ENCODE measurements at regions not wholly inside any gene's neighbourhood (a gene's known extent, or its start where the extent isn't known, plus 50 kb on each side); places are given as distances from the start of the nearest gene placed in this dataset.

GRCh38 chr15:60184579-60184978 lies 180.5 kb downstream of the FOXB1 start:
- peak in 1 of 2 donors; percentile 20 for DNase-seq (ENCODE audit: low read depth in 2 of 2)
- TF ChIP-seq CTCF (IDR thresholded peaks at IDR 0.05; ENCODE audit: low read depth, low read length), result no peak
- no peak overlapping the region for H3K4me3 ChIP-seq (replicated peaks in 1 of 2; ENCODE audit: low read depth in 2 of 2, low read length in 2 of 2)

- DNase-seq (ENCODE audit: low read depth in 2 of 2), result no peak
- no peak overlapping the region for H3K4me3 ChIP-seq (replicated peaks in 1 of 2; ENCODE audit: low read depth in 2 of 2, low read length in 2 of 2)
- TF ChIP-seq CTCF (IDR thresholded peaks at IDR 0.05; ENCODE audit: low read depth, low read length), result no peak
Measured at GRCh38 chr15:60191016-60191415, 186.9 kb downstream of the FOXB1 start.

DNA sequence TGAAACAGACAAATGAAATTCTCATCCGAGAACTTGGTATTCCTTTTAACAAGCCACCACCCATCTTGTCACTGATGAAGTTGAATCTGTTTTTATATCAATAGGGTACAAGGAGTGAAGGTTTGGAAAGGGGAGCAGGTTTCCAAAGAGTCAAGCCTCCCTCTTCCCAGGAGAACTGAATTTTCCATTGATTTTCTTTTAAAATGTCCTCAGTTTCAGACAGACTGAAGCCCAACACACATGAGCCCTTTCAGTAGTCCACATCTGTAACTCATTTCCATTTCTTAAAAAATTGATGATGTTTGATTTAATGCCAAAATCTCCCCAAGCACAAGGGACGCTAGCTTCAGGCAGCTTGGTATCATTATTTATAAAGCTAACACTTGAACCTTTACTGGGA lies 187.7 kb downstream of the FOXB1 start:
- H3K4me3 ChIP-seq (replicated peaks in 1 of 2; ENCODE audit: low read depth in 2 of 2, low read length in 2 of 2), result no peak overlapping the region
- no peak for DNase-seq (ENCODE audit: low read depth in 2 of 2)
- TF ChIP-seq CTCF (IDR thresholded peaks at IDR 0.05; ENCODE audit: low read depth, low read length), result no peak

GRCh38 chr15:60195611-60196010 lies 191.5 kb downstream of the FOXB1 start:
- TF ChIP-seq CTCF (IDR thresholded peaks at IDR 0.05; ENCODE audit: low read depth, low read length), result no peak
- DNase-seq (ENCODE audit: low read depth in 2 of 2), result no peak
- no peak overlapping the region for H3K4me3 ChIP-seq (replicated peaks in 1 of 2; ENCODE audit: low read depth in 2 of 2, low read length in 2 of 2)

DNA sequence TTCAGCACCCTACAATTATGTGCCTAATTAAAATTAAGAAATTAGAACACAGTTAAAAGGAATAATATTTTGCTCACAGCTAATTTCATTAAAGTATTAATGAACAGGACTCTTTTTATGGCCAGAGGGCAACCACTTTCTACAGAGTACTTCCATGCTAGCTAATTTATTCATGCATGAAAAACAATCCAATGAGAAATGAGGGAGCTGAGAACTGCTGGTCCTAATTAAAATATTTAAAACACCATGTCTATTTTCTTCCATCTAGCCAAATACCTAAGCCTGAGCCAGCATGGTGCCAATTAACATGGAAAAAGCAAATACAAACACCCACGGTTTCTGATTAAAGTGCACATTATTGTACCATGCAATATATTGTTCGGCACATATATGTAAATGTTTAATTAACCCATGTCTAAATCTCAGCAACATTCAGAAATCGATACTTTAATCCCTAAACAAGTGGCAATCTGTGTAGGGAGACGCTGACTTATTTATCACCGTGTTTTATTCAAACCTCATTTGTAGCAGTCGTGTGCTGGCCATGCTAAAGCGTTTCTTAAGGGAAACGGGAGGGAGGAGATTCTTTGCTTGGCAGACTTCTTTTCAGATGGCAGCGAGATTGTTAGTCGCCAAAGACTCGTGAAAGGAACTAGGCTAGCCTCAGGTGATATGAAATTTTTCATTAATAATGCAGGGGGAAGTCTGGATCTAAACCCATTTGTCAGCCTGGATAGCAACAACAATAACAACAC lies 193.5 kb downstream of the ANXA2 start:
- no peak for TF ChIP-seq CTCF (IDR thresholded peaks at IDR 0.05; ENCODE audit: low read depth, low read length)
- DNase-seq (ENCODE audit: low read depth in 2 of 2), result no peak
- H3K4me3 ChIP-seq (replicated peaks in 1 of 2; ENCODE audit: low read depth in 2 of 2, low read length in 2 of 2), result no peak overlapping the region

DNA sequence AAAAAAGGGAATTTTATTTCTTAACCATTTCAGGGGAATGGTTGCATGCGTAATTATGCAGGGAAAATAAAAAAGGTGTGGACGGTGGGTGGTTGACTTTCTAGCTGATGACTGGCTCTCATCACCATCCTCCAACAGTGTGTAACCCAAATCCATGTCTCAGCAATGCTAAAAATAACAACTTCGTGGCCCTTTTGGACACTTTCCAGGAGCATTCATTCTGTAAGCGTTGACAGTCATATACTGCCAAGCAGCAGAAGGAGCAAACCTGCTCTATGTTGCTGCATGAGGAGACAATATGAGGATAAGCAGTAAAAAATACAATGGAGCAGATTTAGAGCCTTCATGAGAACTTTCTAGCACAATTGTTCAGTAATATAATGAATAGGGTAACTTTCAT lies 189.1 kb downstream of the ANXA2 start:
- no peak overlapping the region for H3K4me3 ChIP-seq (replicated peaks in 1 of 2; ENCODE audit: low read depth in 2 of 2, low read length in 2 of 2)

More for the DNA sequence above, 189.1 kb downstream of the ANXA2 start:
- TF ChIP-seq CTCF (IDR thresholded peaks at IDR 0.05; ENCODE audit: low read depth, low read length), result no peak
- peak; percentile 12 to 18 for DNase-seq (ENCODE audit: low read depth in 2 of 2)

Data from cardiac fibroblast (primary cell).